Stimulated activated CD4-positive, alpha-beta T cell treated with anti-CD3 and anti-CD28 coated beads, Interleukin-4, amount 100 ng/mL, for 24 hours (primary cell): ENCODE measurements at regions not wholly inside any gene's neighbourhood (a gene's known extent, or its start where the extent isn't known, plus 50 kb on each side); places are given as distances from the start of the nearest gene placed in this dataset.

Experiments
- DNase-seq: peaks from one replicate; pipeline ENCODE4 v3.0.0-alpha.2; 2020

- DNase-seq: no peak
Observed at GRCh38 chr3:159922193-159922840, 66.3 kb upstream of the IL12A start.

- DNase-seq: no peak
Observed at GRCh38 chr3:159922861-159923312, 65.7 kb upstream of the IL12A start.

GRCh38 chr3:159923336-159923735 is 65.3 kb upstream of the IL12A start:
- no peak for DNase-seq

- no peak for DNase-seq
Observed at GRCh38 chr3:159923956-159924355, 64.7 kb upstream of the IL12A start.

- DNase-seq: no peak
Observed at GRCh38 chr3:159924411-159924810, 64.2 kb upstream of the IL12A start.

- DNase-seq: no peak
Observed at GRCh38 chr3:159925248-159925647, 63.4 kb upstream of the IL12A start.

- no peak for DNase-seq
Observed at GRCh38 chr3:159926573-159926972, 62.1 kb upstream of the IL12A start.

GRCh38 chr3:159928071-159928491 is 60.6 kb upstream of the IL12A start:
- DNase-seq: no peak

GRCh38 chr3:159928666-159929065 is 60.0 kb upstream of the IL12A start:
- no peak for DNase-seq

GRCh38 chr3:159929171-159930141 is 59.2 kb upstream of the IL12A start:
- DNase-seq: no peak

GRCh38 chr3:159934216-159934615 is 54.4 kb upstream of the IL12A start:
- no peak for DNase-seq

- DNase-seq: no peak
Observed at GRCh38 chr3:159936541-159936940, 52.1 kb upstream of the IL12A start.

- no peak for DNase-seq
Observed at GRCh38 chr3:159937561-159938166, 51.0 kb upstream of the IL12A start.

GRCh38 chr3:159938714-159939113 is 49.9 kb upstream of the IL12A start:
- no peak for DNase-seq
